DND-41 (cell line): ENCODE measurements at regions not wholly inside any gene's neighbourhood (a gene's known extent, or its start where the extent isn't known, plus 50 kb on each side); places are given as distances from the start of the nearest gene placed in this dataset.

Experiments used
- EZH2 ChIP-seq: IDR thresholded peaks from 3 replicates; pipeline ENCODE4 v1.6.1; 2012; ENCODE audit warnings: borderline replicate concordance, low read depth, mild to moderate bottlenecking, moderate library complexity, low read length, inconsistent platforms; ENCODE audit not compliant: severe bottlenecking
- TF ChIP-seq, protein P1 (sequence below): IDR thresholded peaks from 2 replicates; pipeline ENCODE4 v1.5.1; 2012; ENCODE audit warnings: borderline replicate concordance, low read length, moderate library complexity, mild to moderate bottlenecking; ENCODE audit not compliant: poor library complexity, severe bottlenecking; ENCODE audit errors: extremely low read depth

DNA sequence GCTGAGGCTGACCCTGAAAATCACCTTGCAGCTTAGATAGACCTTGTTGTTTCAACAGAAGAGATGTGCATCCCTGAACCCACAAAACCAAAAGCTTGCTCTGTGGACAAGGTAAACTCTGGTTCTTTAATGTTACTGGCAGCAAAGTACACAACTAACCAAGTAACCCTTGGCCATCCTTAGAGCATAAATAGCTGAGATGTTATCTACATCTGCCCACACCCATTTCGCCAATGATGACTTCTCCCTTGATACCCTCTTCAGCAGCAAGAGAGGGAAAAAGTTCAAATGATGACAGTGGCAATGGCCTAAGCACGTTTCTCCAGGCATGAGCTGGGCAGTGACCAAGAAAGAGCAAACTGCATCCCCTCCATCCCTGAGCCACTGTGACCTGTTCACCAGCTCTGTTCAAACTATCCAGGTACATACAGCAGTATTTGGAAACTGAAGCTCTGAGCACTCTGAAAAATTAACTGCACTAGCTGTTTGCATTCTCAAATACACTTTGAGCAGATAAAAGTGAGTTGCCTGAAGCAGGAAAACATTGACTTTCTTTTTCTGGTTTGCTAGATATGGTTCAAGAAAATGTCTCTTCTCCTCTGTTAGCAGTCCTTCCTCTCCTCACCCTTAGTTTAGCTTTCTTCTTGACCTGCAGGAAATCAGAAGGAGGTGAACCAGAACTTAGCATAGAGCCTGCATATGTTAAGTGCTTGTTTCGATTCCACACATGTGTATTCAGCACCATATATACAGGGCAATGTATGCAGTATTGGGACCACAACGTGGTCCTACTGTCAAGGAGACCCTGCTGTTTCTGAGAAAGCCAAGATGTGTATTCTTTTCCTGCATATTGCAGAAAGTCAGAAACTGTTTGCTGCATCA lies 231.7 kb downstream of the FOXO1 start:
- TF ChIP-seq, protein P1, sequence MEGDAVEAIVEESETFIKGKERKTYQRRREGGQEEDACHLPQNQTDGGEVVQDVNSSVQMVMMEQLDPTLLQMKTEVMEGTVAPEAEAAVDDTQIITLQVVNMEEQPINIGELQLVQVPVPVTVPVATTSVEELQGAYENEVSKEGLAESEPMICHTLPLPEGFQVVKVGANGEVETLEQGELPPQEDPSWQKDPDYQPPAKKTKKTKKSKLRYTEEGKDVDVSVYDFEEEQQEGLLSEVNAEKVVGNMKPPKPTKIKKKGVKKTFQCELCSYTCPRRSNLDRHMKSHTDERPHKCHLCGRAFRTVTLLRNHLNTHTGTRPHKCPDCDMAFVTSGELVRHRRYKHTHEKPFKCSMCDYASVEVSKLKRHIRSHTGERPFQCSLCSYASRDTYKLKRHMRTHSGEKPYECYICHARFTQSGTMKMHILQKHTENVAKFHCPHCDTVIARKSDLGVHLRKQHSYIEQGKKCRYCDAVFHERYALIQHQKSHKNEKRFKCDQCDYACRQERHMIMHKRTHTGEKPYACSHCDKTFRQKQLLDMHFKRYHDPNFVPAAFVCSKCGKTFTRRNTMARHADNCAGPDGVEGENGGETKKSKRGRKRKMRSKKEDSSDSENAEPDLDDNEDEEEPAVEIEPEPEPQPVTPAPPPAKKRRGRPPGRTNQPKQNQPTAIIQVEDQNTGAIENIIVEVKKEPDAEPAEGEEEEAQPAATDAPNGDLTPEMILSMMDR: no peak
- no peak for TF ChIP-seq EZH2
